K562 (cell line): ENCODE measurements at regions not wholly inside any gene's neighbourhood (a gene's known extent, or its start where the extent isn't known, plus 50 kb on each side); places are given as distances from the start of the nearest gene placed in this dataset.

Source experiments
- BCL6 ChIP-seq: fragments of 250-450 bp; sonication (Bioruptor Pico); IDR thresholded peaks from 2 replicates; pipeline ENCODE4 v1.4.0; 2020
- ELF1 ChIP-seq: fragments of 200-800 bp; sonication (Bioruptor generic); IDR thresholded peaks from 2 replicates; pipeline ENCODE4 v1.6.1; 2016; ENCODE audit warnings: missing genetic modification characterization, missing compliant biosample characterization
- FOS ChIP-seq: IDR thresholded peaks from 3 replicates; pipeline ENCODE4 v1.6.1; 2011; ENCODE audit not compliant: insufficient read length; ENCODE audit errors: extremely low read depth
- HNRNPL ChIP-seq: fragments of 200-400 bp; formaldehyde crosslinking; IDR thresholded peaks from 2 replicates; pipeline ENCODE4 v1.6.1; 2017; ENCODE audit warnings: low read depth, mild to moderate bottlenecking, low read length
- NFIX ChIP-seq: fragments of 250-450 bp; sonication (Bioruptor Pico); IDR thresholded peaks from 2 replicates; pipeline ENCODE4 v1.4.0; 2020; ENCODE audit warnings: low read depth, mild to moderate bottlenecking, moderate library complexity
- REST ChIP-seq, 2 experiments: fragments of 450-650 bp; formaldehyde crosslinking in 1 of 2; IDR thresholded peaks; 2 replicates each; pipeline versions ENCODE4 v1.4.0 to v1.6.1; 2014 to 2020; ENCODE audit warnings: mild to moderate bottlenecking in 2 of 2, borderline replicate concordance in 1 of 2, low read depth in 1 of 2
- SMARCB1 ChIP-seq: IDR thresholded peaks from 2 replicates; pipeline ENCODE4 v1.6.1; 2011; ENCODE audit warnings: improper control_type of control experiment, low read depth; ENCODE audit not compliant: insufficient read length
- ZNF282 ChIP-seq: sonication (generic); formaldehyde crosslinking; IDR thresholded peaks from 2 replicates; pipeline ENCODE4 v1.8.1; 2023; ENCODE audit warnings: missing genetic modification reagents
- ZNF431 ChIP-seq: sonication (generic); formaldehyde crosslinking; IDR thresholded peaks from 2 replicates; pipeline ENCODE4 v1.8.0; 2022; ENCODE audit warnings: mild to moderate bottlenecking, missing genetic modification reagents
- ZNF561 ChIP-seq: fragments of 450-650 bp; formaldehyde crosslinking; conservative IDR thresholded peaks from 2 replicates; pipeline ENCODE4 v1.4.0; 2020; ENCODE audit warnings: mild to moderate bottlenecking, moderate library complexity
- ZNF584 ChIP-seq: fragments of 200-800 bp; sonication (Bioruptor generic); IDR thresholded peaks from 2 replicates; pipeline ENCODE4 v1.6.1; 2016; ENCODE audit warnings: low read depth, mild to moderate bottlenecking, missing genetic modification characterization, missing compliant biosample characterization
- ZNF592 ChIP-seq: fragments of 450-650 bp; IDR thresholded peaks from 2 replicates; pipeline ENCODE4 v1.6.1; 2017; ENCODE audit warnings: antibody characterized with exemption, mild to moderate bottlenecking
- TF ChIP-seq, protein P1 (sequence below), 2 experiments: IDR thresholded peaks; 2 replicates each; pipeline ENCODE4 v1.6.1; 2011; ENCODE audit warnings: borderline replicate concordance in 1 of 2, control low read depth in 1 of 2, low read depth in 1 of 2, low read length in 1 of 2, mild to moderate bottlenecking in 1 of 2, mixed read lengths in 1 of 2, moderate library complexity in 1 of 2; ENCODE audit not compliant: insufficient read depth in 1 of 2, insufficient read length in 1 of 2, poor library complexity in 1 of 2, severe bottlenecking in 1 of 2; ENCODE audit errors: extremely low read depth in 1 of 2
- TF ChIP-seq, protein P2 (sequence below): fragments of 250-450 bp; sonication (Bioruptor Pico); IDR thresholded peaks from 2 replicates; pipeline ENCODE4 v1.5.0; 2021; ENCODE audit warnings: mild to moderate bottlenecking, moderate library complexity

DNA sequence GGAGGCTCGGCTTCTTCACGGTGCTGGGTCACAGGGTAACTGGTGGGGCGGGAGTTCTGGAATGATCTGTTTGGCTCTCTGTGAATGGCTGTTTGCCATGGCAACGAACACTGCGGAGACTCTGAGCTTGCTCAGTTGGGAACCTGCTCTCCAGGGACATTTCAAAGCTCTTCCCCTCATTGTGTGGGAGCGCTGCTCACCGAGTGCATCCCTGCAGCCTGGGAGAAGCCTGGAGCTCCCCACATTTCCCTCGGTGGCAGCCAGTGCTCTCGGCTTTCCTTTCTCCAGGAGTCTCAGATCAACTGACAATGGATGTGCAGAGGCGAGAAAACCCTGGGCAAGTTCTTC is 57.6 kb upstream of the CACUL1 start:
- TF ChIP-seq ELF1 (no peak), NFIX (no peak), HNRNPL (no peak), ZNF561 (CRISPR knock-in tag) (no peak), REST (IDR thresholded peaks at IDR 0.05; ENCODE audit: borderline replicate concordance) (no peak), REST (CRISPR knock-in tag; IDR thresholded peaks at IDR 0.05; ENCODE audit: low read depth) (no peak), ZNF592 (no peak), ZNF431 (CRISPR knock-in tag) (no peak), SMARCB1 (no peak), BCL6 (CRISPR knock-in tag) (no peak), FOS (no peak), ZNF584 (CRISPR knock-in tag) (no peak), ZNF282 (CRISPR knock-in tag) (no peak)
- TF ChIP-seq, protein P1, sequence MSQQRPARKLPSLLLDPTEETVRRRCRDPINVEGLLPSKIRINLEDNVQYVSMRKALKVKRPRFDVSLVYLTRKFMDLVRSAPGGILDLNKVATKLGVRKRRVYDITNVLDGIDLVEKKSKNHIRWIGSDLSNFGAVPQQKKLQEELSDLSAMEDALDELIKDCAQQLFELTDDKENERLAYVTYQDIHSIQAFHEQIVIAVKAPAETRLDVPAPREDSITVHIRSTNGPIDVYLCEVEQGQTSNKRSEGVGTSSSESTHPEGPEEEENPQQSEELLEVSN (IDR thresholded peaks at IDR 0.05; ENCODE audit: borderline replicate concordance in 1 of 2, extremely low read depth in 1 of 2, insufficient read depth in 1 of 2, insufficient read length in 1 of 2, low read depth in 1 of 2, low read length in 1 of 2, poor library complexity in 1 of 2, severe bottlenecking in 1 of 2): no peak
- TF ChIP-seq, protein P2, sequence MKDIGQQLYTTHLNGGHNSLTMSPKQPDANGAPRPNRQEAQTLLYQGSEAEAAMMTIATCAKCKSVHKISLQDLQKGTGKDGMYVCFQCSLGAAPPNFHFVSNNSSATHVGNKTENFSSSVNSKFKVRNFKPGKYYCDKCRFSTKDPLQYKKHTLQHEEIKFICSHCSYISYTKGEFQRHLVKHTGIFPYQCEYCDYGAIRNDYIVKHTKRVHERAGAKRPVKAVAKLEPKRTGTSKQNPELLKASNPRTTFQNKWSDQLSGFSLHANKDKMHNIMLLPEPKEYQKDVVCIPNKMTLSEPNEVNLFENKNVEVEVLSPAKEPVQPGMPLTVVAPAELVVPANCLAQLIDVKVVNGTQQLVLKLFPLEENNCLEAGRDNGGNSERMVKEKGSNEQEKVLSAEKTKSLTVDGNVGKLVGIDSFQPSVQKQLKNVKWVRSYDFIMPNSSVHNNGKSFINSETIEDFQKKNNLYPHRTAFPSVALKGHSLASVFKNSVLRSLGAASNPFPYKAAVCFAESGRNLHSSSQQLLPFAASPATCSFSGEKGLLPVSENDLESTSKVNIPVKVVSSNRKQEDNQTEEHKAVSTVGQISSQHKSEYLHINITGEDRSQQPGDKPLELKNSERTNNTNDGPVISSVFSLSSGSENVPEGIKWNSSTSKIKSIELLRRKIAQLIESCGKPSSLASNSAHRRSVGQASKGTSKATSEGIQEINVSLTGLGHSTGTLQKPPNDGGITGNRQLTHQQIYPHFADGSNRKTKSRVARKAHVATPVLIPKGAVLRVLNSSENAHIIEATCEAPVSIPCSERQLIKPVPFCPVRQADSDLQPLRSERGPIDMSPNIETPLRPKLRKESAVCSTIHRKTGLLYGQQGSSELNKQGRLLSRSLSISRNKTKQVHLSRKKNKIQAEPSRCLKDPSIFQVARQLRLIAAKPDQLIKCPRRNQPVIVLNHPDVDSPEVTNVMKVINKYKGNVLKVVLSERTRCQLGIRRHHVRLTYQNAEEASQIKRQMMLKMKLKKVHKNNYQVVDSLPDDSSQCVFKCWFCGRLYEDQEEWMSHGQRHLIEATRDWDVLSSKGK (CRISPR knock-in tag): no peak
